ENCODE measurements at regions not wholly inside any gene's neighbourhood (a gene's known extent, or its start where the extent isn't known, plus 50 kb on each side); places are given as distances from the start of the nearest gene placed in this dataset.

DNA sequence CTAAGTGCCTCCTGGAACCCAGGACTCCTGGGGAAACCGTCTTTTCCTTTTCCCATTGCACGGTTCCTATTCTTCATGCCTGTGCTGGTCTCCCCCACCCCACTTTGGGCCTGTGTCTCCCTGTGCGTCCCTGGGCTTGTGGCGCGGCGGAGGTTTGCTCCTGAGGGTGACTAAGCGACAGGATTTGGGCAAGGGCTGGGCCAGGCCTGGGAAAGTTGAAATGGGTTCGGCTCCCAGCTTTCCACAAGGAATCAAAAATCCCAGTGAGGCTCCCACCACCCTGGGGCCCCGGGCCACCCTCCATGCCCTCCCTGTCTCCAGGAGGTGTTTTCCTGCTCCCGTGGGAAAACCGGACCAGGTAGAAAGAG, 197.6 kb downstream of the NDUFA10 start:
- no peak for TF ChIP-seq SIN3A (IDR thresholded peaks at IDR 0.05; ENCODE audit: borderline replicate concordance, insufficient read depth, low read length)
- TF ChIP-seq, protein P1, sequence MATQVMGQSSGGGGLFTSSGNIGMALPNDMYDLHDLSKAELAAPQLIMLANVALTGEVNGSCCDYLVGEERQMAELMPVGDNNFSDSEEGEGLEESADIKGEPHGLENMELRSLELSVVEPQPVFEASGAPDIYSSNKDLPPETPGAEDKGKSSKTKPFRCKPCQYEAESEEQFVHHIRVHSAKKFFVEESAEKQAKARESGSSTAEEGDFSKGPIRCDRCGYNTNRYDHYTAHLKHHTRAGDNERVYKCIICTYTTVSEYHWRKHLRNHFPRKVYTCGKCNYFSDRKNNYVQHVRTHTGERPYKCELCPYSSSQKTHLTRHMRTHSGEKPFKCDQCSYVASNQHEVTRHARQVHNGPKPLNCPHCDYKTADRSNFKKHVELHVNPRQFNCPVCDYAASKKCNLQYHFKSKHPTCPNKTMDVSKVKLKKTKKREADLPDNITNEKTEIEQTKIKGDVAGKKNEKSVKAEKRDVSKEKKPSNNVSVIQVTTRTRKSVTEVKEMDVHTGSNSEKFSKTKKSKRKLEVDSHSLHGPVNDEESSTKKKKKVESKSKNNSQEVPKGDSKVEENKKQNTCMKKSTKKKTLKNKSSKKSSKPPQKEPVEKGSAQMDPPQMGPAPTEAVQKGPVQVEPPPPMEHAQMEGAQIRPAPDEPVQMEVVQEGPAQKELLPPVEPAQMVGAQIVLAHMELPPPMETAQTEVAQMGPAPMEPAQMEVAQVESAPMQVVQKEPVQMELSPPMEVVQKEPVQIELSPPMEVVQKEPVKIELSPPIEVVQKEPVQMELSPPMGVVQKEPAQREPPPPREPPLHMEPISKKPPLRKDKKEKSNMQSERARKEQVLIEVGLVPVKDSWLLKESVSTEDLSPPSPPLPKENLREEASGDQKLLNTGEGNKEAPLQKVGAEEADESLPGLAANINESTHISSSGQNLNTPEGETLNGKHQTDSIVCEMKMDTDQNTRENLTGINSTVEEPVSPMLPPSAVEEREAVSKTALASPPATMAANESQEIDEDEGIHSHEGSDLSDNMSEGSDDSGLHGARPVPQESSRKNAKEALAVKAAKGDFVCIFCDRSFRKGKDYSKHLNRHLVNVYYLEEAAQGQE (IDR thresholded peaks at IDR 0.05; ENCODE audit: insufficient read depth in 1 of 2, low read depth in 2 of 2, low read length in 2 of 2), result no peak
- no peak for TF ChIP-seq POLR2AphosphoS5 (IDR thresholded peaks at IDR 0.05; ENCODE audit: low read depth, low read length)
